HUDEP-2 (cell line): ENCODE measurements at regions not wholly inside any gene's neighbourhood (a gene's known extent, or its start where the extent isn't known, plus 50 kb on each side); places are given as distances from the start of the nearest gene placed in this dataset.

Experiments used
- DNase-seq, 76 experiments: peaks; one replicate each; lab custom pipeline; 2025; ENCODE audit not compliant: unreplicated experiment in 76 of 76; lab: John Stamatoyannopoulos, UW

DNA sequence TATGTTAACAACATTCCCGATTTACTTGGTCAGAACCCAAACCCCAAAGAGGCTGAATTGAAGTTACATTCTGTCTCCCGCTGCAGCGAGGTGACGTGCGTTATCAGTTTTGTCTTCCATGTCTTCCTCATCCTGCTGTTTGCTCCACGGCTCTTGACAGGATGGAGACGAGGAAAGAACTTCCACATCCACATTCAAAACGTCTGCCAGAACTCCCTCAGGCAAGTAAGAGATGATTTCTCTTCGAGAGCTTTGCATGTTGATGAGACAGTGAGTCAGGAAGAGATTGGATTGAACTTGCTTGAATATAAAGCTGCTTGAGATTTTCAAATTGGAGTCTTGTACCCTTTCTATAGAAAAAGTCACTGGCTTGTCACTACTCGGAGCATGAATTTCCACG, 242.6 kb downstream of the AUH start:
- no peak for DNase-seq

DNA sequence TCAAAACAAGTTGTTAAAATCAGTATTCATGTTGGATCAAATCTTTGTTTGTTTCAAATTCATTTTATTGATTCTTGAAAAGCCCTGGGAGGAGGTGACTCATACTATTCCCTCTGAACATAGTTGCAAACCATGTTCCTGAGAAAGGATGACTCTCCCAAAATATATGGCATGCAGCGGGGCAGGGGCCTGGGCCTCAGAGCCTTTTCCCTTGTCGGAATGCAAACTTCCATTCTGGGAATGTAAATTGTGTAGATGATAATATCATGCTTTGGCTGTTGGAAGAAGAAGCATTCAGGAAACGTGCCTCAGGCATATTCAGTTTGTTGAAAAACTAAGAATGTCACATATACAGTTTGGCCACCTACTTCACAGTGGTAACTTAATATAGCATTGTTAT, 242.0 kb downstream of the AUH start:
- no peak for DNase-seq

DNA sequence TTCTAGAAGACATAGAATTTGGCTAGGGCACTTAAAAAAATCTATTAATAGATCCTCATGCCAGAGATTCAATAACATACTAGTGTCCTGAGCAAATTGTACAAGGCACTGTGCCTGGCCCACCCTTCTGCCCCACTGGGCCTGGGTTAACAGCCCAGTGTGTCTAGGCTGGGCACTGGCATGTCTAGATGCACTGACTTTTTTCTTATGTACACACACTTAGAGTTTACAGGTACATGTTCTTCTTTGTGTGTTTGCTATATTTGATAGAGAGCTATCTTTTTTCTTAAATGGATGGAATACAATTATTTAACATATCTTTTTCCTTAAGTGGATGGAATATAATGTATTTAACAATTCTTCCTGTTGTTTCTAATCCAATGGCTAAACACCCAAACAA, 241.5 kb downstream of the AUH start:
- no peak for DNase-seq

DNA sequence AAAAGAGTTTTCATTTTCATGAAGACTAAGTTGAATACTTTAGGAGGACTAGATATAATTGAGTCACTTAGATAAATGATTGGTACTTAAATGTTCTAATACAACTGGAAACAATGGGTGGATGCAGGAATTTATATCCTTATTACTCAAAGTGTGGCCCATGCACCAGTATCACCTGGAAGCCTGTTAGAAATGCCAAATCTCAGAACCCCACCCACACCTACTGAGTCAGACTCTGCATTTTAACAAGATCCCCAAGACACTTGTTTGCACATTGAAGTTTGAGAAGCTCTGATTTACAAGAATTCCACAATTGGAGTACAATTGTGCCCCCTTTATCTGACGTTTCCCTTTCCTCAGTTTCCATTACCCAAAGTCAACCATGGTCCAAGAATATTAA, 239.0 kb downstream of the AUH start:
- DNase-seq, result no peak

DNA sequence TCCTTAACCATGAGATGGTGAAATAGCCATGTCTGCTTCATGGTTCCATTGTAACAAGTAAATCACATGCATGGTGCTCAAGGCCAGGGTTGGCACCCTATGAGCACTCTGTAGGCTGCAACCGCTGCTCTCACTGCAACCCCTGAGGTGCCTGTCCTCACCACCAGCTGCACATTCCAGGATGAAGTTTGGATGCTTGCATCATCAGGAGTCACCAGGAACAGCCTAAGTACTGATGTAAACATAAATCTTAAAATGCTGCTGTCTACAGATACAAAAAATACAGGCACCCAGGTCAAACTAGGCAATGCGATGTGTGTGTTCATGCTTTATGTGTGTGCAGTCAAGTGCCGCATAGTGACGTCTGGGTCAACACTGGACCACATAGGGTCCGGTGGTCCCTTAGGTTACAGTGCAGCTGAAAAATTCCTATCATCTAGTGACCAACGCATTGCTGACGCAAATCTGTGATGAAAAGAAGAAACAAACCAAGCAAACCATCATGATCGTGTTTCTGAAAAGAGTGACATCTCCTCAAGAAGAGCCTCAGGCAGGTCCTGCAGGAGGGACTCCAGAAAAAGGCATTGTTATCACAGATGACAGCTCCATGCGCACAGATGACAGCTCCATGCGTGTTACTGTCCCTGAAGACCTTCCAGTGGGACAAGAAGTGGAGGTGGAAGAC, 234.8 kb downstream of the AUH start:
- DNase-seq, result no peak

DNA sequence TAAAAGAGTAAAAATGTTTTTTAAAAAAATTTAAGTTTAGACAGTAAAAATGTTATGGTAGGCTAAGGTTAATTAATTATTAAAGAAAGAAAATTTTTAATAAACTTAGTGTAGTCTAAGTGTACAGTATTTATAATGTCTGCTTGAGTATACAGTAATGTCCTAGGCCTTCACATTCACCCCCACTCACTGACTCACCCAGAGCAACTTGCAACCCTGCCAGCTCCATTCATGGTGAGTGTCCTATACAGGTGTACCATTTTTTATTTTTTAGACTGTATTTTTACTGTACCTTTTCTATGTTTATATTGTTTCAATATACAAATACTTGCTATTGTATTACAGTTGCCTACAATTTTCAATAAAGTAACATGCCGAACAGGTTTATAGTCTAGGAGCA, 234.1 kb downstream of the AUH start:
- no peak for DNase-seq

DNA sequence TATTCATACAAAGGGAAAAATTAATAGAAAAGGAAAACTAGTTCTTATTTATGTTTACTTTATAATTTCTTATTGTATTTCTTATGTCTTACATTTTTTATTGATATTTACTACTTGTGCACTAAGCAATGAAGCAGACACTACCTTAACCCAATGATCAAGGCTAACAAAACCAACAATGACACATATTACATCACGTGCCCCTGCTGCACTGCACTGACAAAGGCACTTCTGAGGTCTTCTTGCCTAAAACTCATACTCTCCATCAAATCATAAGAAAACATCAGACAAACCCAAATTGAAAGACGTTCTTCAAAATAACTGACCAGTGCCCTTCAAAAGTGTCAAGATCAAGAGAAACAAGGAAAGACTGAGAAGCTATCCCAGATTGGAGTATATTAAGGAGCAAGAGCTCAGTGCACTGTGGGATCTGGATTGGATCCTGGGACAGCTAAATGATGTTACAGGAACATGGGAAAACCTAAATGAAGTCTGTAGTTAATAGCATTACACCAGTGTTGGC, 230.9 kb downstream of the AUH start:
- DNase-seq, result no peak

DNA sequence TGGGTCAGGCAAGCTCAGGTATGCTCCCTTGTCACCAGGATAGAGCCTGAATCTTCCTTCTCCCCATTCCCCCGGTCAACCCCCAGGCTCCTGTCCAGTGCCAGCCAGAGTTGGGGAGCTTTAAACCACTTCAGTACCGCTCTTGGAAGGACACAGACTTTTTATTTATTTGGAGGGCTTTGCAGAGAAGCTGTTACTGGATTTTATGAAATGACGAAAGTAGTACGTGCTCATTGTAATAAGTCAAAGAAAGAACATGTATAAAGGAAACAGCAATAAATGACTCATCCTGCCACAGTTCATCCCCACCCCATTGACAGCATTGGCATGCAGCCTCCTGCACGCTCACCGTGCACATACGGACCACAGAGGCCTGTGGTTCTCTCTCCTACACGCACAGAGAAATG, 230.3 kb downstream of the AUH start:
- DNase-seq, result no peak

DNA sequence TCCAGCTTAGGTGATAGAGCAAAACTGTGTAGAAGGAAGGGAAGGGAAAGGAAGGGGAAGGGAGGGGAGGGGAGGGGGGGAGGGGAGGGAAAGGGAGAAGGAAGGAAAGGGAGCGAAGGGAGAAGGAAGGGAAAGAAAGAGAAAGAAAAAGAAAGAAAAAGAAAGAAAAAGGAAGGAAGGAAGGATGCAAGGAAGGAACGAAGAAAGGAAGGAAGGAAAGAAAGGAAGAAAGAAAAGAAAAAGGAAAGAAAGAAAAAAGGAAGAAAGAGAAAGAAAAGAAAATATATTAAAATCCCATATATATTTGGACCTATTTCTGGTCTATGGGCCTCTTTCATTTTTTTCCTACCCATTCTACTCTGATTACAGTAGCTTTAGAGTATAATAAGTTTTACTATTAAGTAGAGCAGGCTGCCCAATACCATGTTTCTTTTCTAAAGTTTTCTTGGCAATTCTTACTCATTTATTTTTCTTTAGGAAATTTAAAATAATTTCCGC, 229.1 kb downstream of the AUH start:
- no peak for DNase-seq

DNA sequence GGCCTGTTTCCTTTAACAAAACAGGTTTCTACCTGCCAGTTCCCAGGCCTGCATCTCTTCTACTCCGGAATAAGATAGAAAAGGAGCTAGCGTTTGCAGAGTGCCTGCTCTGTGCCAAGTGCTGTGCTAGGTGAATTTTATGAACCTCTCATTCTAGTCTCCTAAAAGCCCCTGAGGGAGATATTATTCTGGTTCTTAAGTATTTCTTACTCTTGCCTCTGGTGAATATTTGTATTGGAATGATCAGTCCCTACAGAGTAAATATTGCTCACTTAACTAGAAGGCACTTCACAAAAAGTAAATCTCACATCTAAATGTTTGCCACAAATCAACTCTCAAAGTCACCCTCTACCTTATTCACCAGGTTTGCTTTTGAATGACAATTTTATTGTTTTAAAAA, 227.1 kb downstream of the AUH start:
- no peak for DNase-seq

DNA sequence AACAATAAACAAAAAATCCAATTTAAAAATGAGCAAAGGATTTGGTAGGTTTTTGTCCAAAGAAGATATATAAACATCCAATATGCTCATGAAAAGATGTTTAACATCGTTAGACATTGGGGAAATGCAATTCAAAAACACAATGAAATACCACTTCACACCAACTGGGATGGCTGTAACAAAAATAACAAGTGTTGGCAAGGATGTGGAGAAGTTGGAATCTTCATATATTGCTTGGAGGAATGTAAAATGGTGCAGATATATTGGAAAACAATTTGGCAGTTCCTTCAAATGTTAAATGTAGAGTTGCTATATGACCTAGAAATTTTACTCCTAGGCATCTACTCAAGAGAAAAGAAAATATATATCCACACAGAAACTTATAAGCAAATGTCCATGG, 224.3 kb downstream of the AUH start:
- DNase-seq, result no peak

DNA sequence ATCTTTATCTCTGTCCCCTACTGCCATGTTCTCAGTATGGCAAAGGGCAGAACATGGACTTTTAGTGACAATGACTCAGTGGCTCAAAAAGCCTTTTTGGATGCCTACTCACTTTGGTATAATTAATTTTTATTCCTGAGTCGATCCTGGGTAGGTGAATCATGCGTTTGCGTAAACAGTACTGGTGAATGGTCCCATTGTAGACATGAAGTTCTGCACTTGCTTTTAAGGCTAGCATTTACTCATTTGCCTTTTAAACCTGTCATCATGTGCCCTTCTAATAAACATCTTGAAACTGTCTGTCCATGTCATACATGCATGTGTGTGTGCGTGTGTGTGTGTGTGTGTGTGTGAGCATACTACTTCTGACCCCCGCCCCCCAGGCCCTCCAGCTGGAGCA, 223.0 kb downstream of the AUH start:
- DNase-seq, result no peak

DNA sequence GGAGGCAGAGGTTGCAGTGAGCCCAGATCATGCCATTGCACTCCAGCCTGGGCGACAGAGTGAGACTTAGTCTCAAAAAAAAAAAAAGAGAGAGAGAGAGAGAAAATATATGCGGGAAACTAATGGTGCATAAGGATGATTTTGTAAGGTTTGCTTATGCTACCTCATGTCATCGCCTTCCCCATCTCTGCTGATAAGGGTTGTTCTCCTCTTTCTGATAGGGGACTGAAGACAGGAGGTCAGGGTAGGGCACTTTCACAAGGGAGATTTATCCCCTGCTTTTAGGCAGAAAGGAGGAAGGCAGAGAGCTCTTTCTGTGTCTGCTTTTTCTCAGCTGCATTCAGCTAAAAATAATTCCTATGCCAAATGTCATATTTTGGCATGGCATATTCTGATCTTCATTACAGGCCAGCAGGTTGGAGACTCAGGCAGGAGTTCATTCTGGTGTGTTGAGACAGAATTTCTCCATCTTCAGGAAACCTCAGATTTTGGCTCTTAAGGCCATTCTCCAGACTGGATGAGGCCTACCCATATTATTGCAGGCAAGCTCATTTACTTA, 220.2 kb downstream of the AUH start:
- no peak for DNase-seq

DNA sequence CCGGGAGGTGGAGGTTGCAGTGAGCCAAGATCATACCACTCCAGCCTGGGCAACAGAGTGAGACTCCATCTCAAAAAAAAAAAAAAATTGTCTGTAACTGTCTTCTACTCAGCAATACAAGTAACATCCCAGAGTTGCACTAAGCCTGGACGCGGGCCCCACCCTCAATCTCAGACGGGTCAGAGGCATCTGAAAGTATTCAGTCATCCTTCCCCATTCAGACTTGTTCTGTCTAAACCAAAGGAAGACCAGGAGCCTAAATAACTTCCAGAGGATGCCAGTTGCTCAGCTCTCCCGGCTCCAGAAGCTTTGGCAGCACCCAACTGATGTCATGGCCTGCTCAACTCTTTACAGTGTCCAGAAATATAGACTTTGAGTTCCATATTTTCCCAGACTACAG, 218.6 kb downstream of the AUH start:
- DNase-seq, result no peak

DNA sequence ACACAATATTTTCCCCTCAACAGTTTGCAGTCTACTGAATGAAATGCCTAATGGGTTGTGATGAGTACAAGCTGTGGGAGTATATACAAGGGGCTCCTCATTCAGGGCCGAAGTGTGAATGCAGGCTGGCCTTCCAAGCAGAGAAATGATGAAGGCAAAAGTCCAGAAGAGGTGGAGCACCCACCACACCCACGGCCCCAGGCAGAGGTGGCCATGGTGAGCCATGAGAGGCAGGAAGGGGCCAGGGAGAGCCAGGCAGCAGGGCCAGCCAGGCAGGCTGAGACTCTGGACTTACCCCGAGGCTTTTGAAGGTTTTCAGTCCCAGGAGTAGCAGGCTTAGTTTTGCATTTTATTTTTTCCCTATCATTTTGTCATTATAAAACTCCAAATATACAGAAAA, 218.1 kb downstream of the AUH start:
- no peak for DNase-seq

DNA sequence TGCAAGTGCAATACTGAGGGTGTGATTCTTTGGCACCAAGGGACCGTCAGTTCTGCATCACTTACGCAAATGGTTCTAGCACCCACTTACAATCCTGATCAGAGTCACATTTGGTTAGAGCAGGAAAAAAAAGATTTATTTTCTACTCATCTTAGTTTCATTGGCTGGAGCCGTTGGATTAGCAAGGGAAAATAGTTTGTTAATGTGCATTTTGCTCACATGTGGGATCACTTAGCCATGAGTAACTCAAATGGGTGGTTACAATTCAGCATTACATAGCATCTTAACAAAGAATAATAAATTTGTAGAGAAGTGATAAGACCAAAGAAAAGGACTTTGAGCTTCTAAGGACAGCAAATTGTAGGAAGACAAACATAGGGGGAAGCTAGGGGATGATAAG, 216.9 kb downstream of the AUH start:
- no peak for DNase-seq

DNA sequence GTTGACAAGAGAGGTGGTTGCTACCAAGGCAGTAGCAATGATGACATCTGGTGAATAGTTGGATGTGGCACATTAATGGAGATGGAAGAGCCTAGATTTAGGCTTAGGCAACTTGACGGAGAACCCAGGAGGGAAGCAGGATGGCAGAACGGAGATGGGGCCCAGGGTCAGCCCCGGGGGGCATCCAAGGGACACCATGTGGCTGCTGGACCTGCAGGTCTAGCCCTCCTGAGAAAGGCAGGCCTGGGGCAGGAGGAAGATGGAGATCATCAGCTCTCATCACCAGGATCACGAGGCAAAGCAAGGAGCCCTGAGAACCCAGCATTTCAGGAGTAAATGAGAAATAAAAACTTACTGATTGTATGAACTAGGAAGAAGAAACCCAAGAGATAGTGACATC, 216.2 kb downstream of the AUH start:
- no peak for DNase-seq

DNA sequence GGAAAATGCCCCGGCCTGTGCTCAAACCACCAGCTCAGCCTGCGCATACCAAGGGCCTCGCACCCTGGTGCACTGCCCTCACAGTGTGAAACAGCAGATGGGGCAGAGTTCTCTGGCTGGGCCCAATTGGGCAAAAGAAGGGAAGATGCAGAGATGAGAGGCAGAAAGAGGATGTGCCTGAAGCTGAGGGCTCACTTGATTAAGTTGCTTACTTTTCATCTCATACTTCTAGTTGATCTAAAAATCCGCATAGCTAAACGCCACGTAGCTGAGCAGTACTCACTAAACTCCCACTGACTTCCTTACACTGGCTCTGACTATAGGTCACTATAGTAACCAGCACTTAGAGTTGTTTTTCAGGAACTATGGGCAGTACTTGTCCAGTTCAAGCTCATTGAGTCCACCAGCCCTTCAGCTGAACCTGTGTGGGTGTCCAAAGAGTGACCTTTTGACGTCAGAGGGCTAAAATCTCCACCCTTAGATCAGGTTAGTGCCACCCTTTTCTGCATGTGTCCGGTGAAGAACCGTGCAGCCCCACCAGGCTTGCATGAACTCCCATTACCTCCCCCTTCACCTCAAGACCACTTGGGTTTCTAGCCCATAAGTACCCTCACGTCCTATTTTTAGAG, 215.2 kb downstream of the AUH start:
- no peak for DNase-seq

DNA sequence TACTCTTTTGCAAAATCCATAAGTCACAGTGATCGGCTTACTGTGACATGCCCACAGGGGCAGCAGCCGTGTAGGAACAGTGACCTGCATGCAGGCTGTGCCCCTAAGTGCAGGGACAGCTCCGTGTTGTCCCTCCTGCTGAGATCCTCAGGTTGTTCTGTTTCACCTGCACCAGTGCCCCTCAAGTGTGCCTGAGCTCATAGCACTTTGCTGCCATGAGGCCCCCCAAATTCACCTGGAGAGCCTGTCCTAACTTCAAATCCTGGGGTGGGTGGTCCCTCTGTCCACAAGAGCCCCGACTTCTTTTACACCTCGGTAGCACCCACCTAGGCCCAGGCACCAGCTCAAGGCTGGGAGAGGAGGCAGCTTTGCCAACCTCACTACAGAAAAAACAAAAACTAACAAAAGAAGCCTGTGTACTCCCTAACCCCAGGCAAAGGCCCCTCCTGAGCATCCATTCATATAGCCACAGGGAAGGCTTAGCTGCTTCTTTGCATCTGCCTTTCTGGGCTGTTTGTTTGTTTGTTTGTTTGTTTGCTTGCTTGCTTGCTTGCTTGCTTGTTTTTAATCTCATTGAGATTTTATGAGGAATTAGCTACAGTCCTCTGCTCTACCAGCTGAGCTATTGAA, 214.5 kb downstream of the AUH start:
- DNase-seq, result no peak

DNA sequence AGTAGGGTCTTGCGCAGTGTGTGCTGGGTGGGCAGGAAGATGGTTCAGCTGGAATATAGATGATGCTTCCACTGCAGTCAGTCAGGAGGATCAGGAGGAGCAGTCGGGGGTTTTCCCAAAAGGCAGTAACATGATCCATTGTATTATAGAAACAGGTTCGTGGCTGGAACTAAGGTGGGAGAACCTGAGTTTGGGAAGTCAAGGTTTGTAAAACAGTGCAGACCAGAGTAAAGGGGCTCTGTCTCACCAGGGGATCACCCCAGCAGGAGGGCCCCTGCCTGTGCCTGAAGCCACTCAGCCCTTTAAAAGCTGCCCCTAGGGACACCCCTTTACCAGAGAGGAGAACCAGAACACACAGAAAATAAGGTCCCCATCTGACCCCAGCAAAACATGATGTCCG, 213.4 kb downstream of the AUH start:
- no peak for DNase-seq

DNA sequence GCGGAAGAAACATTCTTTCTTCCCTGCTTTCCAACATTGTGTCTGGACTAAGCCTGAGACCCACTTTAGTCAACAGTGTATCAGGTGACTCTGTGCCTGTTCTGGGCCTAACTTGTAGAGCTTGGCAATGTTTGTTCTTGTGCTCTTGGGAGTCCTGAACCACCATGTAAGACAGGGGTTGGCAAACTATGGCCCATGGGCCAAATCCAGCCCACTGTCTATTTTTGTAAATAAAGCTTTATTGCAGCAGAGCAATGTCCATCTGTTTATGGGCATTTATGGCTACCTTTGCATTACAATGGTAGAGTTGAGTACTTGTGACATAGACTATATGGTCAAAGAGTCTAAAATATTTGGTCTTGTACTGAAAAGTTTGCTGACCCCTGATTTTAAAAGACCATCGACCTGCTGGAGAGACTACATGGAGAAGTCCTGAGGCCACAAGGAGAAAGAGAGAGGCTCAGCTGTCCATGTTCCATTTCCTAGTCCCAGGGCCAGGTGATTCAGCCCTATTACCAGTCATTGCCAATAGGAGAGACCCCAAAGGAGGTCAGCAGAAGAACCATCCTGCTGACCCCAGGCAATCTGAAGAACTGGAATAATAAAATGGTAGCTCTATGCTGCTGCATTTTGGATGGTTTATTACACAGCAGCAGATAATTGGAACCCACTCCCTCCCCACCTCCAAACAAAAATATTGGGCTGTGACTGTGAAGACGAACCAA, 211.3 kb downstream of the AUH start:
- no peak for DNase-seq
